Adrenal gland (tissue), 9 donors: ENCODE measurements at regions not wholly inside any gene's neighbourhood (a gene's known extent, or its start where the extent isn't known, plus 50 kb on each side); places are given as distances from the start of the nearest gene placed in this dataset.

Source experiments
- DNase-seq, 7 donors: peaks; one replicate each; pipeline ENCODE4 v3.0.0-alpha.2; 2019 to 2020
- H3K27ac ChIP-seq, 5 donors: fragments of 200-600 bp; sonication (generic) in 4 of 5; 1 replicate in 3 of 5; 2 replicates in 2 of 5; pipeline versions ENCODE4 v1.5.1 to v1.8.0; 2016 to 2020; ENCODE audit warnings: mild to moderate bottlenecking in 1 of 5
- H3K27me3 ChIP-seq: fragments of 200-600 bp; 2 replicates; pipeline ENCODE4 v1.8.0; 2021
- H3K36me3 ChIP-seq, 2 donors: fragments of 200-600 bp; replicated peaks in 1 of 2; 1 replicate in 1 of 2; 2 replicates in 1 of 2; pipeline versions ENCODE4 v1.5.1 to v1.8.0; 2018 to 2022
- H3K4me1 ChIP-seq, 2 donors: fragments of 200-600 bp; replicated peaks in 1 of 2; 1 replicate in 1 of 2; 2 replicates in 1 of 2; pipeline versions ENCODE4 v1.5.1 to v1.8.0; 2018 to 2021
- H3K4me3 ChIP-seq, 4 donors: fragments of 200-600 bp; sonication (generic) in 3 of 4; one replicate each; pipeline ENCODE4 v1.5.1; 2016 to 2018
- H3K9me3 ChIP-seq, 3 donors: fragments of 200-600 bp; sonication (generic) in 1 of 3; replicated peaks in 1 of 3; 1 replicate in 2 of 3; 2 replicates in 1 of 3; pipeline versions ENCODE4 v1.5.1 to v1.8.0; 2016 to 2021
- POLR2A ChIP-seq, 2 donors: fragments of 450-650 bp; IDR thresholded peaks; one replicate each; pipeline ENCODE4 v1.6.1; 2017; ENCODE audit warnings: antibody characterized with exemption in 2 of 2, mild to moderate bottlenecking in 2 of 2, moderate library complexity in 1 of 2
- WGBS, 4 donors: extraction: QIAGEN DNeasy Blood & Tissue Kit in 2 of 4; methylation state at CpG; one replicate each; pipeline versions ENCODE4 v1.1.5 to v1.1.7; 2013 to 2017; 5-methylcytosine and 5-hydroxymethylcytosine counted together
- intact Hi-C, 2 donors: fragments of 100-400 bp; cut with DNase I; formaldehyde crosslinking; loops; one replicate each; pipeline versions ENCODE4 v1.14.1 to v1.15.0; 2022 to 2023
- TF ChIP-seq, protein P1 (sequence below), 6 experiments: fragments of 450-650 bp in 4 of 6; fragments of 200-600 bp in 2 of 6; sonication (generic) in 1 of 6; IDR thresholded peaks; 1 replicate in 5 of 6; 2 replicates in 1 of 6; pipeline versions ENCODE4 v1.5.1 to v1.8.0; 2016 to 2021; ENCODE audit warnings: antibody characterized with exemption in 6 of 6, mild to moderate bottlenecking in 2 of 6, moderate library complexity in 1 of 6
- donor health status: healthy with polysubstance abuse.
- donor health status: Bipolar disorder and iron deficiency.
- donor health status: DM: yes; HTN: yes; CAD: no.
- donor health status: DM: no; HTN: no; CAD: no.
- donor health status: DM: no; HTN: no; CAD: no.

GRCh38 chr16:86632206-86632605, 53.9 kb downstream of the FOXL1 start:
- no peaks in the 10 kb centered on the region for H3K36me3 ChIP-seq
- no peak for TF ChIP-seq POLR2A (IDR thresholded peaks at IDR 0.05)
- TF ChIP-seq, protein P1, sequence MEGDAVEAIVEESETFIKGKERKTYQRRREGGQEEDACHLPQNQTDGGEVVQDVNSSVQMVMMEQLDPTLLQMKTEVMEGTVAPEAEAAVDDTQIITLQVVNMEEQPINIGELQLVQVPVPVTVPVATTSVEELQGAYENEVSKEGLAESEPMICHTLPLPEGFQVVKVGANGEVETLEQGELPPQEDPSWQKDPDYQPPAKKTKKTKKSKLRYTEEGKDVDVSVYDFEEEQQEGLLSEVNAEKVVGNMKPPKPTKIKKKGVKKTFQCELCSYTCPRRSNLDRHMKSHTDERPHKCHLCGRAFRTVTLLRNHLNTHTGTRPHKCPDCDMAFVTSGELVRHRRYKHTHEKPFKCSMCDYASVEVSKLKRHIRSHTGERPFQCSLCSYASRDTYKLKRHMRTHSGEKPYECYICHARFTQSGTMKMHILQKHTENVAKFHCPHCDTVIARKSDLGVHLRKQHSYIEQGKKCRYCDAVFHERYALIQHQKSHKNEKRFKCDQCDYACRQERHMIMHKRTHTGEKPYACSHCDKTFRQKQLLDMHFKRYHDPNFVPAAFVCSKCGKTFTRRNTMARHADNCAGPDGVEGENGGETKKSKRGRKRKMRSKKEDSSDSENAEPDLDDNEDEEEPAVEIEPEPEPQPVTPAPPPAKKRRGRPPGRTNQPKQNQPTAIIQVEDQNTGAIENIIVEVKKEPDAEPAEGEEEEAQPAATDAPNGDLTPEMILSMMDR (IDR thresholded peaks at IDR 0.05): no peak
- no peak for DNase-seq
- 83 to 95% (median 90%) methylated on average over 12 to 16 of the region's 16 CpGs for WGBS, 4 donors
- no peaks in the 10 kb centered on the region for H3K9me3 ChIP-seq
- no peak overlapping the region for H3K27ac ChIP-seq
- no peaks in the 10 kb centered on the region for H3K4me1 ChIP-seq
- no peak overlapping the region for H3K4me3 ChIP-seq
- intact Hi-C loops: no loop called here
- no peaks in the 10 kb centered on the region for H3K27me3 ChIP-seq

DNA sequence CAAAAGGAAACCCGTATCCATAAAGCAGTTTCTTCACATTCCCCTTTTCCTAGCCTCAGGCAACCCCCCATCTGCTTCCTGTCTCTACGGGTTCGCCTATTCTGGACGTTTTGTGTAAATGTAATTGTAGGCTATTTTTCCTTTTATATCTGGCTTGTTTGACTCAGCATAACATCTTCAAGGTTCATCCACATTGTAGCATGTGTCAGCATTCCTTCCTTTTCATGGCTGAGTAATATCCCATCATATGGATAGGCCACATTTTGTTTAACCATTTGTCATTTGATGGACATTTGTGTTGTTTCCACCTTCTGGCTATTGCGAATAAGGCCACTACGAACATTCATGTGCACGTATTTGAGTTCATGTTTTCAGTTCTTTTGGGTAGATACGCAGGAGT, 54.6 kb downstream of the FOXL1 start:
- TF ChIP-seq POLR2A (IDR thresholded peaks at IDR 0.05): no peak
- TF ChIP-seq, protein P1 (IDR thresholded peaks at IDR 0.05): no peak
- Histone ChIP-seq H3K36me3 (no peaks in the 10 kb centered on the region), H3K27me3 (no peaks in the 10 kb centered on the region), H3K4me1 (no peaks in the 10 kb centered on the region), H3K9me3 (no peaks in the 10 kb centered on the region), H3K4me3 (no peak overlapping the region), H3K27ac (no peak overlapping the region)
- no peak for DNase-seq
- intact Hi-C loops: no loop called here
- whole genome bisulfite sequencing, 4 donors: 81 to 85% (median 83%) methylated on average over 8 of the region's 8 CpGs

- 83 to 94% (median 89%) methylated on average over 1 of the region's 1 CpG for WGBS, 4 donors
- no peak for DNase-seq
Measured at GRCh38 chr16:86634292-86634691, 55.9 kb downstream of the FOXL1 start.

GRCh38 chr16:86635176-86635876, 57.0 kb downstream of the FOXL1 start:
- DNase-seq: no peak
- H3K4me3 ChIP-seq: no peak overlapping the region
- H3K27ac ChIP-seq: no peak overlapping the region
- no peaks in the 10 kb centered on the region for H3K9me3 ChIP-seq
- no peaks in the 10 kb centered on the region for H3K4me1 ChIP-seq
- no peak for TF ChIP-seq POLR2A (IDR thresholded peaks at IDR 0.05)
- TF ChIP-seq, protein P1 (IDR thresholded peaks at IDR 0.05): no peak
- H3K36me3 ChIP-seq: no peaks in the 10 kb centered on the region
- no peaks in the 10 kb centered on the region for H3K27me3 ChIP-seq
- intact Hi-C loops: no loop called here
- 47 to 59% (median 55%) methylated on average over 9 of the region's 9 CpGs for WGBS, 4 donors

More at GRCh38 chr16:86634292-86634691, 55.9 kb downstream of the FOXL1 start:
- H3K36me3 ChIP-seq: no peaks in the 10 kb centered on the region
- H3K27me3 ChIP-seq: no peaks in the 10 kb centered on the region
- intact Hi-C loops: no loop called here
- H3K27ac ChIP-seq: no peak overlapping the region
- no peaks in the 10 kb centered on the region for H3K4me1 ChIP-seq
- H3K4me3 ChIP-seq: no peak overlapping the region
- TF ChIP-seq POLR2A (IDR thresholded peaks at IDR 0.05): no peak
- TF ChIP-seq, protein P1 (IDR thresholded peaks at IDR 0.05): no peak
- no peaks in the 10 kb centered on the region for H3K9me3 ChIP-seq
